ENCODE measurements at regions not wholly inside any gene's neighbourhood (a gene's known extent, or its start where the extent isn't known, plus 50 kb on each side); places are given as distances from the start of the nearest gene placed in this dataset.

DNA sequence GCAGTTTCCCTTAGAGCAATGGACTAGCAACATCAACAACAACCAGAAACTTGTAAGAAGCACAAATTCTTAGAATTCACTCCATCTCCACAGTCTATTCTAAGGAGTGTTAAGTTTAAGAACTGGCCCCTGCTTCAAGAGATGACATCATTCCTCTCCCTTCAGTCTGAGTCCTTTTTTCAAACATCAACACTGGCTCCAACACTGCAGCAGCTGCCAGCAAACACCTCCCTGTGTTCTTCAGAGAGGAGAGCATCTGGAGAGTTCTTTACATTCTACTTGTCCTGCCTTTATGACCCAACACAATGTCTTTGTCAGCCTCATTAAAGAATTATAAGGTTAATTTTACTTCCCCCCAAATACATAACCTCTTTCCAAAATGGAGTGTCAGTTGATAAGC lies 122.3 kb downstream of the HNMT start:
- TF ChIP-seq CTCF (IDR thresholded peaks at IDR 0.05): no peak
- TF ChIP-seq POLR2A (IDR thresholded peaks at IDR 0.05): no peak
- H3K4me3 ChIP-seq: no peak overlapping the region
- intact Hi-C loops (cut with DNase I): loop anchor here in 1 of 2 donors (5.0 kb wide), 1 partner anchor 139 kb away; no protein-coding TSS in a partner anchor
- no peak for DNase-seq
- no peaks in the 10 kb centered on the region for H3K27me3 ChIP-seq
- H3K9me3 ChIP-seq (replicated peaks in 1 of 3): no peaks in the 10 kb centered on the region
- H3K27ac ChIP-seq: no peak overlapping the region
- no peaks in the 10 kb centered on the region for H3K36me3 ChIP-seq (replicated peaks in 1 of 2)
- H3K4me1 ChIP-seq (replicated peaks in 1 of 2): peaks cover 0 to 4% of the 10 kb centered on the region in 2 donors

DNA sequence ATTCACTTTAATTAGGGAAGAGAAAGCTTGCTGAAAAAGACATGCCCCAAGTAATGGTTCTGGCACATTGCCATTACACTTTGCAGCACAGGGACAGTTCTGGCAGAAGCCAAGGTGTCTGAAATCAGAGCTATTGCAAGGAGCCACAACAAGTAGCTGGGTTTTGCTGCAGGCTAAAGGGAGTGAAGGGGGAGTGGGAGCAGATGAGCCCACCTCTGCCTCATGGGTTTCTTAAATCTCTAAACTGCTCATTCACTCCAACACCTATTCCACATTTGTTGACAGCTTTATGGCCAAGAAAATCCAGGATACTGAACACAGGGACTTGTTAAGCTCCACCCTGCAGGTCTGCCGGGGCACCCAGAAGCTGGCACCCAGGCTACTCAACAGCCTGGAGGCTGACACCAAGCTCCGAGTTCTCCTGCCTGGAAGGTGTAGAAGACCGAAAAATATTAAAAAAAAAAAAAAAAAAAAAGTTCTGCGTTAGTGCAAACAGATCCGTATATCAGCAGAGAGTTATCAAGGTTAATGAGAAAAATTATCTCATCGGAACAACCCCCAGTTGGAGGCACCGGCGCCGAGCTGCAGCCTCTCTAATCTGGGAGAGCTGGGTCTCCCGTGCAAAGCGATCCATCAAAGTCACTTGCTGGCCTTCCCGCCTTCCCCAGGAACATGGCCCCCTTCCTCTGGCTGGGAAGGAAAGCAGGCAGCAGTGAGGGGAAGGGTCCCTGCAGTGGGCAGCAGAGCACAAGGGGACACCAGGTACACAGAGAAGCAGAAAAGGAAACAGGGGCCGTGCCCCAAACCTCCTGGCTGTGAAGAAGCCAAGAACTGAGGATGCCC lies 123.7 kb downstream of the HNMT start:
- 33 to 63% (median 41%) methylated on average over 10 to 13 of the region's 13 CpGs for WGBS, 4 donors

GRCh38 chr2:138090330-138090729 lies 126.1 kb downstream of the HNMT start:
- no peak overlapping the region for H3K4me3 ChIP-seq
- H3K4me1 ChIP-seq (replicated peaks in 1 of 2): peaks cover 0 to 4% of the 10 kb centered on the region in 2 donors
- no peaks in the 10 kb centered on the region for H3K36me3 ChIP-seq (replicated peaks in 1 of 2)
- H3K9me3 ChIP-seq (replicated peaks in 1 of 3): no peaks in the 10 kb centered on the region
- WGBS, 4 donors: 71 to 97% (median 75%) methylated on average over 1 of the region's 1 CpG
- TF ChIP-seq CTCF (IDR thresholded peaks at IDR 0.05) (peak; percentile 49 to 68 (median 66)), POLR2A (IDR thresholded peaks at IDR 0.05) (no peak)
- DNase-seq: peak in 2 of 7 donors; percentile 6 to 54
- no peaks in the 10 kb centered on the region for H3K27me3 ChIP-seq
- intact Hi-C loops (cut with DNase I): loop anchor here in 1 of 2 donors (10.0 kb wide), 1 partner anchor 146 kb away; no protein-coding TSS in a partner anchor
- H3K27ac ChIP-seq: no peak overlapping the region

More for the DNA sequence above, 123.7 kb downstream of the HNMT start:
- Histone ChIP-seq H3K4me3 (no peak overlapping the region), H3K4me1 (replicated peaks in 1 of 2) (peaks cover 0 to 4% of the 10 kb centered on the region in 2 donors), H3K9me3 (replicated peaks in 1 of 3) (no peaks in the 10 kb centered on the region), H3K27ac (no peak overlapping the region), H3K27me3 (no peaks in the 10 kb centered on the region), H3K36me3 (replicated peaks in 1 of 2) (no peaks in the 10 kb centered on the region)
- intact Hi-C loops (cut with DNase I): loop anchor here in 1 of 2 donors (5.0 kb wide), 1 partner anchor 141 kb away; no protein-coding TSS in a partner anchor
- TF ChIP-seq CTCF (IDR thresholded peaks at IDR 0.05) (no peak), POLR2A (IDR thresholded peaks at IDR 0.05) (no peak)
- no peak for DNase-seq

DNA sequence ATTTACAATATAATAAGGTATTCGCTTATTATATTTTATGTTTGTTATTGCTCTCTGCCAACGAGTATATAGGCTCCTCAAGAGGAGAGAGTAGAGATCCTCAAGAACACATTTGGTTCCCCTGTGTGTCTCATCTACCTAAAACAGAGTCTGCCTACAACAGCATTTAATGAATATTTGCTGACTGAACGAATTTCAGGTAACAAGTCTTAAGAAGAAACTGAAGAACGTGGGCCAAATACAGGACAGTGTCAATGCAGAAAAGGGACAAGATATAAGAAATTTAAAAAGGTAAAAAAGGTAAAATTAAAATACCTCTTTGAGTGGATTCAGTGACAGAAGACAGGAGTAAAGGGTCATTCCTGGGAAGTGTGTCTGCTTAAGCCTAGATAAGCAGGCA lies 129.2 kb downstream of the HNMT start:
- intact Hi-C loops (cut with DNase I): loop anchor here in 1 of 2 donors (10.0 kb wide), 1 partner anchor 149 kb away; no protein-coding TSS in a partner anchor
- Histone ChIP-seq H3K27me3 (no peaks in the 10 kb centered on the region), H3K9me3 (replicated peaks in 1 of 3) (no peaks in the 10 kb centered on the region), H3K4me1 (replicated peaks in 1 of 2) (no peaks in the 10 kb centered on the region), H3K4me3 (no peak overlapping the region), H3K36me3 (replicated peaks in 1 of 2) (no peaks in the 10 kb centered on the region), H3K27ac (no peak overlapping the region)
- DNase-seq: no peak
- TF ChIP-seq CTCF (IDR thresholded peaks at IDR 0.05) (no peak), POLR2A (IDR thresholded peaks at IDR 0.05) (no peak)
- WGBS, 4 donors: 85 to 89% (median 87%) methylated on average over 4 of the region's 4 CpGs

Measured in adrenal gland (tissue), 9 donors.